NCI-H2029 treated with DMSO at 0.1 percent for 48 hours (cell line): ENCODE measurements at regions not wholly inside any gene's neighbourhood (a gene's known extent, or its start where the extent isn't known, plus 50 kb on each side); places are given as distances from the start of the nearest gene placed in this dataset.

ENCODE experiments used
- DNase-seq: peaks from one replicate; lab custom pipeline; 2025; lab: John Stamatoyannopoulos, UW

- no peak for DNase-seq
These were observed 418.5 kb upstream of the GOLIM4 start for GRCh38 chr3:168514252-168514651.

- DNase-seq, result no peak
These were observed 417.1 kb upstream of the GOLIM4 start for GRCh38 chr3:168512802-168513201.

GRCh38 chr3:168511428-168512014, 415.8 kb upstream of the GOLIM4 start:
- DNase-seq, result no peak

DNA sequence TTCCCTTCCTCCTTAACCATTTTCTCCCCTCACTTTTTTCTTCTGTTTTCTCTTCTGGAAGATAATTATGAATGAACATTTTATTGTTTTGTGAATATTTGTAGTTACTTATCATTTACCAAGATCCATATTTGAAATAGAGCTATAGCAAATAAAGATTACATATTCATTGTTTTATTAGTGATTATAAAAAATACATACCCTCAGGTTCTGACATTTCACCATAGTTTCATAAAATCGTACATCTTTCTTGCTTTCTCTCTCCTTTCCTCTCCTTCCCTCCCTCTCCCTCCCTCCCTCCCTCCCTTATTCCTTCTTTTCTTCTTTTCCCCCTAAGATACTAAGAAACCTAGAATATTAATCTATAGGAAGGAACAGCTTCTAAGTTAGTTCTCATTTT, 410.9 kb upstream of the GOLIM4 start:
- no peak for DNase-seq

DNA sequence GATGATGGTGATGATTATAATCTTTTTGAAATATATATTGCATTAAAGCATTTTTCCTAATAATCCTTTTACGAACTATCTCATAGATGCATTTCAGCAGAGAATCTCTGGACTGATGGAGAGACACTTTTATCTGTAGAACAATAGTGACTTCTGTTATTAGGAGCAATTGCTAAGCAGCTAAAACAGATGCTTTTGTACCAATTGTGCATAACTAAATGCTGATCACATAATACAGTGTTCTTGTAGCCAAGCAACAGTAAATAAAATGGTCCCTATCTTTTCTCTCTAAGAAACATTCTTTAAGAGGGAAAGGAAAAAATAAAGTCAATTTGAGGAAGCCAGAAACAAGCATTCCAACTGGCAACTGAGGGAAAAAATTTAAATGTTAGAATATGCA, 405.8 kb upstream of the GOLIM4 start:
- DNase-seq, result no peak

GRCh38 chr3:168498194-168498593, 402.5 kb upstream of the GOLIM4 start:
- no peak for DNase-seq

DNA sequence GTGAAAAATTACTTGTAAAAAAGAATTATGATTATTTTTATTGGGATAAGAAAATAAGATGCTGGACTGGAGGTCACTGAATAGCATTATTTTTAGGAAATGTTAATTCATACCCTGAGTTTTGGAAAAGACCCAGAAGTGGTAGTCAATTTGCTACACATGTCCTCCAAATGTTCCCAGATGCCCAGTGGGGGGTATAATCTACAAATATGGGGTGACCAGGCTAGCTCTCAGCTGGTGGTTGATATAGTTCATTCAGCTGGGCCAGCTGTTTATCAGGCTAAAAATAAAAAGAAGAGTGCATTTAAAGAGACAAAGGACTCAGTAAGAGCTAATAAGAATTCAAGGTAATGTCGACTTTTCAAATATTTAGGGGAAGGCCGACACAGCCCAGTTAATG, 402.0 kb upstream of the GOLIM4 start:
- no peak for DNase-seq

DNA sequence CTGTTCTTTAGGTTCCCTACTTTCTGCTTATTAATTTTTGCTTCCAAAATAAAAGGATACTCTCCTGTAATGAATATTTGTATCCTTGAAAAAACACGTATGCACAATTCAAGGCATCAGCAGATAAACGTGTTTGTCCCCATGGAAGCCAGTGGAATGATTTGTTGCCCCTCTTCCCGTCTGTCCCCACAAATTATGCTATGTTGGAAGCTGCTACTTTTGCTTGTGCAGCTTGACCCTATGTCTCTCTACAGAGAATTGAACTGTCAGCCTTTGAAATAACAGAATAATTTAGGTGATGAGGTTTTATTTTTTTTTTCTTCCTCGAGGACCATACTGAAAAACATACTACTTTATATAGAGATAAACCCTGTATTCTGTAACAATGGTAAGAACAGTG, 401.5 kb upstream of the GOLIM4 start:
- DNase-seq, result no peak

DNA sequence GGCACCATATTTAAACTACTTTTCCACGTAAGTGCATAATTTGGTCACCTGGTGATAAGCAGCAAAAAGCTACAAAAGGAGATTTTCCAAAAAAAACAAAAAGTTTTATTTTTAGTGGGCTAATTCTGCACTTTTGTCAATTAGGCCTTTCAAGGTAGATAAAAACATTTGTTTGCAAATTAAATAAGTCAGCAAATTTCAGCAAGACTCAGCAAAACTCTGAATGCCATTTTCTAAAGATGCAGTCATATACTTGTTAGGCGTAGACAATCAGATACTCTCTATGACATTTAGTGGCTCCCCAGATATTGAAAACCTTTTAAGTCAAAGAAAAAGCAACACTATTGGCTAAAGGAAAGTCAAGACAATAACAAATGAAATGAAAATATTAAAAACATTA, 400.2 kb upstream of the GOLIM4 start:
- no peak for DNase-seq

- DNase-seq, result no peak
These were observed 399.5 kb upstream of the GOLIM4 start for GRCh38 chr3:168495270-168495669.

- DNase-seq, result no peak
These were observed 397.9 kb upstream of the GOLIM4 start for GRCh38 chr3:168493412-168494205.

DNA sequence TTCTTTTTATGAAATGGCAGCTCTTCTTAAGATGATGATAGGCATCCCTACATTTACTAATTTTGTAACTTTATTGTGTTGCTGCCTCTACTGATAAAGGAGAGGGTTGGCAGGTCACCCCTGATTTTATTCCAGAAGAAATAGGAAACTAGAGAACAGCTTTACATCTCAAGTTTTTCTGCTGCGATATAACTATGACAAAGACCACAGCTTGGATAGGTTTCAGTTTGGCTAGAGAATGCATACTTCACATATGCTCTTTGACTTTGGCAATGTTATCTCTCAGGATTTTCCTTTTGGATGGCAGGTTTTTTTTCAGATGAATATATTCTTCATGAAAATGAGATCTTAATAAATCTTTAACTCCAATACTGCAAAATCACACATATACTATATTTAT, 395.3 kb upstream of the GOLIM4 start:
- DNase-seq, result no peak

- no peak for DNase-seq
These were observed 393.6 kb upstream of the GOLIM4 start for GRCh38 chr3:168489301-168489700.

DNA sequence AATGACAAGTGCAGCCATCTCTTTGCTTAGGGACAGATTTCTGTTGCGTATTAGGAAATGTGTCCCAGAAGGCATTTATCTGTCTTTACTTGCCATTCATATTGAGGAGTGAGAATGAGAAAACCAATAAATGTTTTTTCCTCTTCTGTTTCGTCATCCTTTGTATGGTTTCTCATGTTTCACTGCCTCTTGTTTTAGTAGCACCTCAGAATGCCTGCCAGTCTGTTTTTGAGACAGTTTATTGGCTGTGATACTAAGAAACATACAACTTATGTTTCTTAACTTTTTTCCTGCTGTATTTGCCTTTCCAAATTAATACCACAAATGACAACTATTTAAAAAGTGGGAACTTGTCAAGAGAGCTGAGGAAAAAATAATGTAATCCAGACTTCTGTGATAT, 390.2 kb upstream of the GOLIM4 start:
- DNase-seq, result no peak

DNA sequence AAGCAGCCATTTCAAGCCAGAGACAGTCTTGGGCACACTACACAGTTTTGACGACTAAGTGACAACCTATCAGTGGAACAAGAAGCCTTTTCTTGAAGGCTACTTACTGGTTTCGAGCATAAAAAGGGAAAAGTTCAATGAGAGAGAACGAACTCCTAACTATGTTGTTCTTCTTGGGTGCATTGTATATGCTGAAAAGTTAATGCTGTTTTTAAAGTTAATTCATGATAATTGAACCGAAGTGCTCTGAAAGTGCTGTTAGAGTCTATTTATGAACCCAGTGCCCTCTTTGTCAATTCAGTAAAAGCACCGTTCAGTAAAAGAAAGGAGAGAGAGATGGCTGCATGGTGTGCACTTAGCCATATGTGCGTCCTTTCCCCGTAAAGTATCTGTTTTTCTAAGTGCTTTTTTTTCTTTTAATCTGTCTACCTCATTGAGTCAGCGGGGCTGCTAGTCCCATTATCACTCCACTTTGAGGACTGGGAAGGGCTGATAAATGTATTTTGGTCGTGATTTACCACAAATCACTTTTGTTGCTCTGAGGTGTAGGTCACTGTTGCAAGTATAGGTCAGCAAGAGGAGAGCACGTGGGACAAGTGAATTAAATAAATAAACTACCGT, 380.7 kb upstream of the GOLIM4 start:
- no peak for DNase-seq

DNA sequence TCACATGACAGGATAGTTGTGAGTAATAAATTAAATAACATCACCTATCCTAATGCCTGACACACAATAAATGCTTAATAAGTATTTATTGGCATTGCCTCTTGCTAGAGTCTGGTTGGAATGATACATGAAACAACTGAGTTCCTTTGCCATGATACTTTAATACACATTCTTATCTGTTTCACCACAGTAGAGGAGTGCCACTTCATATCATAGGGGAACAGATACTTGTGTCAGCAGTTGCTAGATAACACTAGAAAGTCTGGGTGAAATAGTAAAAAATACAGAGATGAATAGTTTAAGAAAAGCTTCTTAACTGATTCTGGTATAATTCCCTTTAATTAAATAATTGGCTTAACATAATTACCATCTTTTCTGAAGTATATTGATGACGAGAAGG, 380.0 kb upstream of the GOLIM4 start:
- DNase-seq, result no peak

GRCh38 chr3:168473334-168473890, 377.7 kb upstream of the GOLIM4 start:
- DNase-seq, result no peak

GRCh38 chr3:168472783-168473182, 377.1 kb upstream of the GOLIM4 start:
- DNase-seq, result no peak

DNA sequence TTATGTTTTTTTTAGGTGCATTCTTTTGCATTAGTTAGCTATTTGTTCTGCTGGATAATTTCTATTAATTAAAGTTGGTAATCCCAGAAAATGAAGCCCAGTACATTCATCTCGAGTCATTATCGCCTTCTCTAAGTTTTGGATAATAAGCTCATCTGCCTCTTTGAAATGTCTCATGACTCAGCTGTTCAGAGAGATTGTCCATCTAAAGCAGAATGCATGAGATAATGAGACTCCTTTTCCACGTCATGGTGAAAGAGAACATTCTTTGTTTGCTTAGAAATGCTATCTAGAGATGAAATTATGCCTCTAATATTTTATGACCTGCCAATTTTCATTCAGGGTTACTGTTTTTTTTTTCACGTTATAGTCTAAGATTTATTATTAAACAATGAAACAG, 374.7 kb upstream of the GOLIM4 start:
- no peak for DNase-seq

GRCh38 chr3:168469436-168469835, 373.7 kb upstream of the GOLIM4 start:
- no peak for DNase-seq

DNA sequence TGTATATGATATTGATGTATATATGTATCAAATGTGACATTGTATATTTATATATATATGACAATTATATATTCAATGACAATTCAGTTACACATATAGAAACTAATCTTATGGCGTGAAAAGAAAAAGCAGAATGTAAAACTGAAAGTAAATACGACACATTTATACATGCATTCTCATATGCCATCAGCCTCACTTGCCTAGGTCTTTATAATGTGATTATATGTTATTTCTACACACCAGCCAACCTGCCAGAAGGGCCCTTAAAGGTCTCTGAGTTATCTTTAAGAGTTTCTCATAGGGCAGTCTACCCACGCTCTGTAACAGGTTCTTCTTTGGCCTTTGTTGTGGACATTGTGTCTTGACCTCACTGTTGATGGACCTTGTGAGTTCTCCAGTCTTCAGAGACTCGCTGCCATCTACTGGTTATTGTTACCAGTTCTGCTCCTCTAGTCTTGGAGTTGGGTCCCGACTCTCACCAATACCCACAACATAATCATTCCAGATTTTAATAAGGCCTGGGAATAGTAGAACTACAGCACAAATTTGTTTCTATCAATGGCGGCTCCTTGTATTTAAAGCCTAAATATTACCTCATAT, 371.5 kb upstream of the GOLIM4 start:
- no peak for DNase-seq

GRCh38 chr3:168461793-168462192, 366.1 kb upstream of the GOLIM4 start:
- DNase-seq, result no peak
